Heart left ventricle (tissue), 13 donors: ENCODE measurements at regions not wholly inside any gene's neighbourhood (a gene's known extent, or its start where the extent isn't known, plus 50 kb on each side); places are given as distances from the start of the nearest gene placed in this dataset.

Source experiments
- CTCF ChIP-seq, 12 donors: fragments of 200-600 bp; sonication (generic) in 4 of 12; IDR thresholded peaks; one replicate each; pipeline versions ENCODE4 v1.5.0 to v1.8.0; 2018 to 2022; ENCODE audit warnings: antibody characterized with exemption in 12 of 12, mild to moderate bottlenecking in 5 of 12
- POLR2A ChIP-seq, 2 donors: fragments of 450-650 bp; IDR thresholded peaks; one replicate each; pipeline ENCODE4 v1.6.1; 2017; ENCODE audit warnings: antibody characterized with exemption in 2 of 2, mild to moderate bottlenecking in 2 of 2, moderate library complexity in 2 of 2
- donor health status: ischemic (EF 13 %, LVEDD 7.1; RV severe dilation, severe dysfunction).
- donor health status: DM: no; HTN: yes; CAD: no.
- donor health status: DM: no; HTN: no; CAD: no.
- donor health status: ischemic (EF 25% LVEDD 6.9; RV normal size, moderate dysfunction).
- donor health status: ischemic (EF 25% LVEDD 5.7; RV mildly dilated, moderate dysfunction).
- donor health status: ischemic (EF 35%, LVEDD 5.7; RV mildly dilated, moderate dysfunction).
- donor health status: nonischemic (EF 11% LVEDD 7.7; RV severe dilation, severe dysfunction).
- donor health status: DM: yes; HTN: yes; CAD: no.
- donor health status: PGD.
- donor health status: ischemic (EF 29% LVEDD 5.4; RV normal size, mild dysfunction).
- donor health status: nonischemic (EF 23%, LVEDD 6.1; RV moderate dilation, normal function).

GRCh38 chr12:69115099-69115498 is 124.3 kb upstream of the CPSF6 start:
- TF ChIP-seq CTCF (IDR thresholded peaks at IDR 0.05): no peak
- no peak for TF ChIP-seq POLR2A (IDR thresholded peaks at IDR 0.05)
